ENCODE measurements at regions not wholly inside any gene's neighbourhood (a gene's known extent, or its start where the extent isn't known, plus 50 kb on each side); places are given as distances from the start of the nearest gene placed in this dataset.

DNA sequence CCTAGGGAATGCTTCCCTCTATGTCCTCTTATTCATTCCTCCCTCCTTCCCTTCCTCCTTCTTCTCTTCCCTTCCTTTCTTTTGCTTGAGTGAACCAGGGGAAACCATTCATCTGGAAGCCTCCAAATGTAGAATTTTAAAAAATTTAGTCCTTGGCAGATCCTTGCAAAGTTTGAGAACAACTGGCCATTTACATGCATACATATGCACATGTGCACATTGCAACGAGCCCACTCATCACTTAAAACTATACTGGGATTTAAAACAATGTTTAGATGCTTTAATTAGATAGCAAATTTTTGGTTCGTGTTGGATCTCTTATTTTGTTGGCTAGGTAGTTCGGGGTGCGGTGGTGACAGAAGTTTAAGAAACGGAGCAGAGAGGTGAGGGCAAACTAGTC is 68.0 kb upstream of the HMGA2 start:
- no peak for TF ChIP-seq GABPA (tag; conservative IDR thresholded peaks at IDR 0.05; ENCODE audit: low read depth)
- no peak for TF ChIP-seq DNMT1 (IDR thresholded peaks at IDR 0.05)
- no peak for TF ChIP-seq POLR2A (conservative IDR thresholded peaks at IDR 0.05)
- no peak for TF ChIP-seq YY1 (IDR thresholded peaks at IDR 0.05; ENCODE audit: borderline replicate concordance in 1 of 3, control insufficient read depth in 1 of 3, extremely low read depth in 1 of 3, insufficient read depth in 3 of 3, insufficient read length in 1 of 3, insufficient replicate concordance in 2 of 3, low read depth in 1 of 3, low read length in 2 of 3)
- TF ChIP-seq GATAD2A (IDR thresholded peaks at IDR 0.05): no peak
- no peak for TF ChIP-seq SPI1 (IDR thresholded peaks at IDR 0.05; ENCODE audit: borderline replicate concordance, low read depth, low read length)
- TF ChIP-seq, protein P1, sequence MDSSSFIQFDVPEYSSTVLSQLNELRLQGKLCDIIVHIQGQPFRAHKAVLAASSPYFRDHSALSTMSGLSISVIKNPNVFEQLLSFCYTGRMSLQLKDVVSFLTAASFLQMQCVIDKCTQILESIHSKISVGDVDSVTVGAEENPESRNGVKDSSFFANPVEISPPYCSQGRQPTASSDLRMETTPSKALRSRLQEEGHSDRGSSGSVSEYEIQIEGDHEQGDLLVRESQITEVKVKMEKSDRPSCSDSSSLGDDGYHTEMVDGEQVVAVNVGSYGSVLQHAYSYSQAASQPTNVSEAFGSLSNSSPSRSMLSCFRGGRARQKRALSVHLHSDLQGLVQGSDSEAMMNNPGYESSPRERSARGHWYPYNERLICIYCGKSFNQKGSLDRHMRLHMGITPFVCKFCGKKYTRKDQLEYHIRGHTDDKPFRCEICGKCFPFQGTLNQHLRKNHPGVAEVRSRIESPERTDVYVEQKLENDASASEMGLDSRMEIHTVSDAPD (CRISPR knock-in tag; IDR thresholded peaks at IDR 0.05): no peak
- TF ChIP-seq, protein P2, sequence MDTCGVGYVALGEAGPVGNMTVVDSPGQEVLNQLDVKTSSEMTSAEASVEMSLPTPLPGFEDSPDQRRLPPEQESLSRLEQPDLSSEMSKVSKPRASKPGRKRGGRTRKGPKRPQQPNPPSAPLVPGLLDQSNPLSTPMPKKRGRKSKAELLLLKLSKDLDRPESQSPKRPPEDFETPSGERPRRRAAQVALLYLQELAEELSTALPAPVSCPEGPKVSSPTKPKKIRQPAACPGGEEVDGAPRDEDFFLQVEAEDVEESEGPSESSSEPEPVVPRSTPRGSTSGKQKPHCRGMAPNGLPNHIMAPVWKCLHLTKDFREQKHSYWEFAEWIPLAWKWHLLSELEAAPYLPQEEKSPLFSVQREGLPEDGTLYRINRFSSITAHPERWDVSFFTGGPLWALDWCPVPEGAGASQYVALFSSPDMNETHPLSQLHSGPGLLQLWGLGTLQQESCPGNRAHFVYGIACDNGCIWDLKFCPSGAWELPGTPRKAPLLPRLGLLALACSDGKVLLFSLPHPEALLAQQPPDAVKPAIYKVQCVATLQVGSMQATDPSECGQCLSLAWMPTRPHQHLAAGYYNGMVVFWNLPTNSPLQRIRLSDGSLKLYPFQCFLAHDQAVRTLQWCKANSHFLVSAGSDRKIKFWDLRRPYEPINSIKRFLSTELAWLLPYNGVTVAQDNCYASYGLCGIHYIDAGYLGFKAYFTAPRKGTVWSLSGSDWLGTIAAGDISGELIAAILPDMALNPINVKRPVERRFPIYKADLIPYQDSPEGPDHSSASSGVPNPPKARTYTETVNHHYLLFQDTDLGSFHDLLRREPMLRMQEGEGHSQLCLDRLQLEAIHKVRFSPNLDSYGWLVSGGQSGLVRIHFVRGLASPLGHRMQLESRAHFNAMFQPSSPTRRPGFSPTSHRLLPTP (IDR thresholded peaks at IDR 0.05; ENCODE audit: borderline replicate concordance, extremely low read depth, insufficient read length): no peak
- TF ChIP-seq NFIC (IDR thresholded peaks at IDR 0.05): no peak
- no peak for TF ChIP-seq MAFK (IDR thresholded peaks at IDR 0.05; ENCODE audit: low read length)
- TF ChIP-seq TAF1 (IDR thresholded peaks at IDR 0.05; ENCODE audit: control insufficient read depth, extremely low read depth, insufficient read depth, low read length, severe bottlenecking): no peak
